Brain microvascular endothelial cell (primary cell): ENCODE measurements at regions not wholly inside any gene's neighbourhood (a gene's known extent, or its start where the extent isn't known, plus 50 kb on each side); places are given as distances from the start of the nearest gene placed in this dataset.

Experiments used
- DNase-seq: peaks from one replicate; pipeline ENCODE4 v3.0.0-alpha.2; 2020
- H3K27ac ChIP-seq: fragments of 250-450 bp; sonication (Bioruptor Pico); 2 replicates; pipeline ENCODE4 v1.5.1; 2020; ENCODE audit warnings: mild to moderate bottlenecking, moderate library complexity
- H3K27me3 ChIP-seq: fragments of 250-450 bp; sonication (Bioruptor Pico); replicated peaks from 2 replicates; pipeline ENCODE4 v1.5.1; 2020; ENCODE audit warnings: mild to moderate bottlenecking
- H3K36me3 ChIP-seq: fragments of 250-450 bp; sonication (Bioruptor Pico); replicated peaks from 2 replicates; pipeline ENCODE4 v1.5.1; 2020; ENCODE audit warnings: mild to moderate bottlenecking
- H3K4me3 ChIP-seq: 2 replicates; pipeline ENCODE4 v1.5.1; 2011; ENCODE audit warnings: low read depth, mild to moderate bottlenecking, control low read depth, low read length, moderate library complexity
- in situ Hi-C: cut with HindIII; loops from 2 replicates; pipeline ENCODE4 v1.10.0; 2017; ENCODE audit warnings: low sequenced_read_pairs, low pct_ligation_motif_present
- TF ChIP-seq, protein P1 (sequence below): IDR thresholded peaks from 2 replicates; pipeline ENCODE4 v1.5.1; 2011; ENCODE audit warnings: low read depth, mild to moderate bottlenecking, moderate library complexity, low read length, control low read depth, inconsistent platforms; ENCODE audit errors: missing control alignments

DNA sequence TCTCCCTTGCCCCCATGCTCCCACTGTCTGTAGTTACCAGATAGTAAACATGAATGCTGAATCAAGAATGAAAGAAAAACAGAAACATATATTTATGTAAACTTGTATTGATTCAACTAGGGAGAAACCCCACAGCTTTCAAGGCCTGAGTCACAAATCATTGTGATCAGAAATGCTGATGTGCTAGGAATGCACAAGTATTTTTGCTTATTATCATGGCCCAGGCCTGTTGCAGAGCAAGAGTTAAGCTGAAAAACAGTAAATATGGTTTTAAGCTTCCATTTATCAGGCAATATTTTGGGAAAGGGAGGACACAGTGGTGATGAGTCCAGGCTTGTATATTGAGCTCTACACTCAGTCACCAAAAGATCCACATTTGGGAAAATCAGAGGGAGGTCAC is 669.6 kb downstream of the DIAPH3 start:
- Histone ChIP-seq H3K4me3 (no peak overlapping the region), H3K36me3 (no peaks in the 10 kb centered on the region), H3K27me3 (no peaks in the 10 kb centered on the region), H3K27ac (peak overlapping the region; percentile 75)
- in situ Hi-C loops = no loop called here
- TF ChIP-seq, protein P1, sequence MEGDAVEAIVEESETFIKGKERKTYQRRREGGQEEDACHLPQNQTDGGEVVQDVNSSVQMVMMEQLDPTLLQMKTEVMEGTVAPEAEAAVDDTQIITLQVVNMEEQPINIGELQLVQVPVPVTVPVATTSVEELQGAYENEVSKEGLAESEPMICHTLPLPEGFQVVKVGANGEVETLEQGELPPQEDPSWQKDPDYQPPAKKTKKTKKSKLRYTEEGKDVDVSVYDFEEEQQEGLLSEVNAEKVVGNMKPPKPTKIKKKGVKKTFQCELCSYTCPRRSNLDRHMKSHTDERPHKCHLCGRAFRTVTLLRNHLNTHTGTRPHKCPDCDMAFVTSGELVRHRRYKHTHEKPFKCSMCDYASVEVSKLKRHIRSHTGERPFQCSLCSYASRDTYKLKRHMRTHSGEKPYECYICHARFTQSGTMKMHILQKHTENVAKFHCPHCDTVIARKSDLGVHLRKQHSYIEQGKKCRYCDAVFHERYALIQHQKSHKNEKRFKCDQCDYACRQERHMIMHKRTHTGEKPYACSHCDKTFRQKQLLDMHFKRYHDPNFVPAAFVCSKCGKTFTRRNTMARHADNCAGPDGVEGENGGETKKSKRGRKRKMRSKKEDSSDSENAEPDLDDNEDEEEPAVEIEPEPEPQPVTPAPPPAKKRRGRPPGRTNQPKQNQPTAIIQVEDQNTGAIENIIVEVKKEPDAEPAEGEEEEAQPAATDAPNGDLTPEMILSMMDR = no peak
- DNase-seq = no peak

DNA sequence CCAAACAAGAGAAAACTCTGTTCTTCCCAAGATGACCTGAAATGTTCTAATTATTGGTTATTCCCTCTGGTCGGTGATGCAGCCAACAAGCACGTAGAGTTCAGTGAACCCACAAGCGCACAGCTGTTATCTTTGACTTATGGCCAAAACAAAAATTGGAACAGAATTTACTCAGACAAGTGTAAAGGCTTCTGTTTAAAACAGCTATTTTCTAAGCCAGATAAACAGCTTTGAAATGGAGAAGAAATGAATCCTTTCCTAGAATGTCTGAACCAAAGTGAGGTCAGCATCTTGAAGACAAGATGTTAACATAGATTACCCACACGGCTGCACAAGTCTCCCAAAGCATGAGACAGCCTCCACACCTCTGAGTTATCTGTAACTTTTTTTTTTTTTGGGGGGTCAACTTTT is 669.2 kb downstream of the DIAPH3 start:
- no peaks in the 10 kb centered on the region for H3K27me3 ChIP-seq
- DNase-seq = peak; percentile 77
- H3K27ac ChIP-seq = peak overlapping the region; percentile 75
- no peak overlapping the region for H3K4me3 ChIP-seq
- no peaks in the 10 kb centered on the region for H3K36me3 ChIP-seq
- in situ Hi-C loops = no loop called here
- TF ChIP-seq, protein P1 = no peak

DNA sequence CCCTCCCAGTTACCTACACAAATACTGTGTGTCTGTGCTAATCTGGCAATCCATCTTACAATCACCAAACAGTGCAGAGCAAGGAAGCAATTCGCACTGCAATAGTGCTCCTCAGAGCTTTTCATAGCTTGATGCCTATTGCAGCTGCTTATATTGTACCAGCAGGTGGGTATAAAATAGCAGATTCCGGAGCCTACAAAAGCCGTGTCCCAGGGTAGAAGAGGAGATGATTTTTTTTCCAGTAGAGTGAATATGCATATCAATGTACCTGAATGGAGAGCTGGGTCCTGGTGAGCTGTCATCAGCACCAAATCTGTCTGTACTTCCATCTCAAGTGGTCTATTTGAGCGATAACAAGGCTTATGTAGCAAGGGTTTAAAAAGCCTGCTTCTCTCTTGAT is 668.4 kb downstream of the DIAPH3 start:
- DNase-seq = no peak
- H3K4me3 ChIP-seq = no peak overlapping the region
- H3K36me3 ChIP-seq = no peaks in the 10 kb centered on the region
- in situ Hi-C loops = no loop called here
- TF ChIP-seq, protein P1 = no peak
- H3K27me3 ChIP-seq = no peaks in the 10 kb centered on the region
- no peak overlapping the region for H3K27ac ChIP-seq

DNA sequence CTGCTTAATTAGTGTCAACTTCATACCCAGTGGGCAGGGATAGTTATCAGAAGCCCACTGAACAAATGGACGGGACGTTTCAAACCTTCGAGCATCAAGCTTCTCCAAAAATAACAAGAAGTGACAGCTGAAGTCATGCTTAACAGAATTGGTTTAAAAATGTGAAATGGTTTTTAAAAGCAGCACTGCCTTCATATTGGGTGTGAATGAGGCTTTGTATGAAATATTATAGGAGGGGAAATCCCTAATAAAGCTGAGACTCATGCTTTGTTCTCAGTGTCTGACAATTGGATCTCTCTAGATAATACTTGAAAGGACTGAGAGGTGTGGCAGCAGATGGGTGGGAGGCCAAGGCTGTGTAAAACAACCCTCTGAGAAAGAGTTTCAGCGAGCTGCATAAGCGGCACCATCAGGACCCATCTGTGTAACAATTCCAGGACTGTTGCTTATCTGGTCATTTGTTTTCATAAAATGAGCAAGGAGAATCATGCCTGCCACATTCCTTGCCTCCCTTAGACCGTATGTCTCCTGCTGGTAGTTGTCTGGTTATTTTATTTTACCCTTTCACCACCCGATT is 667.7 kb downstream of the DIAPH3 start:
- TF ChIP-seq, protein P1 = no peak
- Histone ChIP-seq H3K4me3 (no peak overlapping the region), H3K27me3 (no peaks in the 10 kb centered on the region), H3K27ac (no peak overlapping the region), H3K36me3 (no peaks in the 10 kb centered on the region)
- in situ Hi-C loops = no loop called here
- DNase-seq = no peak

DNA sequence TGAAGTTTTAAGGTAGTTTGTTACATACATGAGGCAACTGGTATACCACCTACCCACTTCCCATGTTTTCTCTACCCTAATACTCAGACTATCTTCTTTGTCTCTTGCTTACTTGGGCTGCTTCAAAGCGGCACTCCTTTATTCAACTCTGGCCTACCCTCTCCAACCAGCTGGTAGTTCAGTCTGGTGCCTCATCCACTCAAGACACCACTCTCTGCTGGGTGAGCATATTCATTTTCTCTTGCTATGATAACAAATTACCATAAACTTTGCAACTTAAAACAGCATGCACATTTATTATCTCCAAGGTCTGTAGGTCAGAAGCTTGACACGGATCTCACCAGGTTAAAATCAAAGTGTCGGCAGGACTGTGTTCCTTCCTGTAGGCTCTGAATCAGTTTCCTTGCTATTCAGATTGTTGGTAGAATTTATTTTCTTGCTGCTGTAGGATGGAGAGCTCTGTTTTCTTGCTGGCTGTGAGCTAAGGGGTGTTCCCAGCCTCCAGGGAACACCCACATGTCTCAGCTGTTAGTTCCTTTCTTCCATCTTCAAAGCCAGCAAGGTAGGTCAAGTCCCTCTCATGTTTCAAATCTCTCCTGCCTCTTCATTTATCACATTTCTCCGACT is 666.0 kb downstream of the DIAPH3 start:
- Histone ChIP-seq H3K4me3 (no peak overlapping the region), H3K36me3 (no peaks in the 10 kb centered on the region), H3K27ac (no peak overlapping the region), H3K27me3 (no peaks in the 10 kb centered on the region)
- TF ChIP-seq, protein P1 = no peak
- DNase-seq = no peak
- in situ Hi-C loops = no loop called here

DNA sequence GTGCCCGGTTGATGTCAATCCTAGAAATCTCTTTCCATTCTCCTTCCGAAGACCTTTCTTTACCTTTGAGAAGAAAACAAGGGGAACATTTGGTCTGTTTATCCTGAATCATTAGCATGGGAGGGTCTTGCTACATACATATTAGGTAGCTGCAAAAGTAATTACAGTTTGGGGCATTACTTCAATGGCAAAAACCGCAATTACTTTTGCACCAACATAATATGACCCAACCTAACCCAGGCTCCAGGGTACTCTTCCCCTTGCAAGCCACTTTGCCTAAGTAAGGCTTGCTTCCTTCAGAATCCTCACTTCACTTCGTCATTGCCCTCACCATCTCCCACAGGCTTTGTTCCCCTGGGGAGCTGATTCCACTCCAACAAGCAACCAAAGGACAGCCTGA is 662.7 kb downstream of the DIAPH3 start:
- Histone ChIP-seq H3K27ac (no peak overlapping the region), H3K27me3 (no peaks in the 10 kb centered on the region), H3K4me3 (no peak overlapping the region), H3K36me3 (no peaks in the 10 kb centered on the region)
- in situ Hi-C loops = no loop called here
- TF ChIP-seq, protein P1 = no peak
- no peak for DNase-seq
